ENCODE measurements at regions not wholly inside any gene's neighbourhood (a gene's known extent, or its start where the extent isn't known, plus 50 kb on each side); places are given as distances from the start of the nearest gene placed in this dataset.

DNA sequence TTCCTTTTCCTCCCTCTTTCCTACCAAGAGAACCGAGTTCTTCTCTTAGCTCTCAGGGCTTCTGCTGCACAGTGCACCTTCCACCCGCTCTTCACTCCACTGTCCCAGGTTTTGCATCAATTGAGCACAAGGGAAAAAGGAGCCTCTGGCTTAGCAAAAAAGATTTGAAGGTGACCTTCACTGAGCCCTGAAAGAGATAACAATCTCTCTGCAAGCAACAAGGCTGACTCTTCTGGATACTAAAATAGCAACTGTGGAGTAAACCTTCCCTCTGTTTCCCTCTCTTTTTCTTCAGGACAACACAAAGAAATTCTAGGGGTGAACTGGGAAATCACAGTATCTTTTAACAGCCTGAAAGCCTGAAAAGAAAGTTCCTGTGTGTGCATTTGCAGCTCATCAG lies 354.7 kb upstream of the PODXL start:
- Histone ChIP-seq H3K9me1 (replicated peaks; ENCODE audit: control insufficient read depth, extremely low read depth, insufficient read depth, low read length) (no peaks in the 10 kb centered on the region), H3K4me2 (ENCODE audit: insufficient read depth, low read length) (no peak overlapping the region), H3K4me1 (ENCODE audit: control insufficient read depth, extremely low read depth, insufficient read depth, low read length) (no peaks in the 10 kb centered on the region), H3K27ac (ENCODE audit: insufficient read depth, low read depth, low read length) (no peak overlapping the region), H3K36me3 (ENCODE audit: control insufficient read depth in 2 of 2, extremely low read depth in 1 of 2, insufficient read depth in 2 of 2, low read length in 2 of 2) (no peaks in the 10 kb centered on the region), H4K20me1 (replicated peaks; ENCODE audit: control insufficient read depth, extremely low read depth, insufficient read depth, low read length) (no peaks in the 10 kb centered on the region), H2AFZ (ENCODE audit: low read depth, low read length) (no peak overlapping the region), H3K9ac (replicated peaks; ENCODE audit: extremely low read depth, insufficient read depth, low read length) (no peak overlapping the region), H3K79me2 (ENCODE audit: control insufficient read depth, insufficient read depth, low read length) (no peaks in the 10 kb centered on the region), H3K4me3 (replicated peaks in 1 of 3; ENCODE audit: insufficient read depth in 1 of 3, low read depth in 1 of 3, low read length in 3 of 3) (no peak overlapping the region), H3K9me3 (replicated peaks; ENCODE audit: control insufficient read depth, insufficient read depth, low read length) (no peaks in the 10 kb centered on the region), H3K27me3 (ENCODE audit: control insufficient read depth in 2 of 2, insufficient read depth in 2 of 2, low read length in 2 of 2) (peaks cover 44 to 65% of the 10 kb centered on the region in 2 experiments)
- no peak for FAIRE-seq
- DNase-seq (ENCODE audit: low read depth, low spot score): no peak
- TF ChIP-seq GATA2 (IDR thresholded peaks at IDR 0.05; ENCODE audit: insufficient read depth, insufficient read length, low read depth, low read length): no peak
- no peak for TF ChIP-seq POLR2AphosphoS5 (IDR thresholded peaks at IDR 0.05; ENCODE audit: insufficient read depth, low read depth, low read length)
- no peak for TF ChIP-seq EZH2 (IDR thresholded peaks at IDR 0.05; ENCODE audit: borderline replicate concordance, low read depth, low read length, severe bottlenecking)
- no peak for TF ChIP-seq FOS (IDR thresholded peaks at IDR 0.05; ENCODE audit: borderline replicate concordance, insufficient read depth, low read length)
- TF ChIP-seq, protein P1, sequence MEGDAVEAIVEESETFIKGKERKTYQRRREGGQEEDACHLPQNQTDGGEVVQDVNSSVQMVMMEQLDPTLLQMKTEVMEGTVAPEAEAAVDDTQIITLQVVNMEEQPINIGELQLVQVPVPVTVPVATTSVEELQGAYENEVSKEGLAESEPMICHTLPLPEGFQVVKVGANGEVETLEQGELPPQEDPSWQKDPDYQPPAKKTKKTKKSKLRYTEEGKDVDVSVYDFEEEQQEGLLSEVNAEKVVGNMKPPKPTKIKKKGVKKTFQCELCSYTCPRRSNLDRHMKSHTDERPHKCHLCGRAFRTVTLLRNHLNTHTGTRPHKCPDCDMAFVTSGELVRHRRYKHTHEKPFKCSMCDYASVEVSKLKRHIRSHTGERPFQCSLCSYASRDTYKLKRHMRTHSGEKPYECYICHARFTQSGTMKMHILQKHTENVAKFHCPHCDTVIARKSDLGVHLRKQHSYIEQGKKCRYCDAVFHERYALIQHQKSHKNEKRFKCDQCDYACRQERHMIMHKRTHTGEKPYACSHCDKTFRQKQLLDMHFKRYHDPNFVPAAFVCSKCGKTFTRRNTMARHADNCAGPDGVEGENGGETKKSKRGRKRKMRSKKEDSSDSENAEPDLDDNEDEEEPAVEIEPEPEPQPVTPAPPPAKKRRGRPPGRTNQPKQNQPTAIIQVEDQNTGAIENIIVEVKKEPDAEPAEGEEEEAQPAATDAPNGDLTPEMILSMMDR (IDR thresholded peaks at IDR 0.05; ENCODE audit: extremely low read depth in 1 of 2, insufficient read depth in 1 of 2, low read depth in 1 of 2, low read length in 2 of 2): no peak
- no peak for TF ChIP-seq JUN (IDR thresholded peaks at IDR 0.05; ENCODE audit: borderline replicate concordance, insufficient read depth, insufficient read length, low read depth)
- no peak for TF ChIP-seq MYC (IDR thresholded peaks at IDR 0.05; ENCODE audit: low read depth, low read length)
- TF ChIP-seq, protein P2, sequence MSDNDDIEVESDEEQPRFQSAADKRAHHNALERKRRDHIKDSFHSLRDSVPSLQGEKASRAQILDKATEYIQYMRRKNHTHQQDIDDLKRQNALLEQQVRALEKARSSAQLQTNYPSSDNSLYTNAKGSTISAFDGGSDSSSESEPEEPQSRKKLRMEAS (IDR thresholded peaks at IDR 0.05; ENCODE audit: insufficient read depth, insufficient read length): no peak
- no peak for TF ChIP-seq POLR2A (IDR thresholded peaks at IDR 0.05; ENCODE audit: low read depth, low read length)
- dilution Hi-C loops (cut with MboI; ENCODE audit: extremely low pct_ligation_motif_present, low sequenced_read_pairs) (no loop called here), intact Hi-C loops (cut with micrococcal nuclease) (no loop called here)
- ChIA-PET CTCF (interaction anchor here (2.6 kb wide), 1 partner anchor 52 kb away, joined by 9 read pairs; no protein-coding TSS in a partner anchor), POLR2A (no interaction called here)
- BruUV-seq (replicated peaks): no TSS peak
